RWPE1 (cell line): ENCODE measurements at regions not wholly inside any gene's neighbourhood (a gene's known extent, or its start where the extent isn't known, plus 50 kb on each side); places are given as distances from the start of the nearest gene placed in this dataset.
"Not testable (repeated sequence)": the region's sequence is repeated elsewhere in the genome, so short reads cannot be mapped to it uniquely, and the experiment has no call there.

Experiments
- CTCF ChIA-PET: fragments of 350-600 bp; sonication (Branson Sonifier 250); formaldehyde crosslinking; extraction: SDS; loops from one replicate; lab custom pipeline; 2021; lab: Yijun Ruan, JAX
- POLR2A ChIA-PET: fragments of 400-600 bp; formaldehyde crosslinking; extraction: SDS; loops from one replicate; lab custom pipeline; 2020; ENCODE audit warnings: antibody characterized with exemption; ENCODE audit not compliant: low non-redundant PET; lab: Yijun Ruan, JAX
- DNase-seq: peaks from one replicate; pipeline ENCODE4 v3.0.0; 2012; ENCODE audit warnings: low spot score
- H3K27ac ChIP-seq: fragments of 450-650 bp; 2 replicates; pipeline ENCODE4 v1.5.1; 2017
- TF ChIP-seq, protein P1 (sequence below): fragments of 450-650 bp; conservative IDR thresholded peaks from 2 replicates; pipeline ENCODE4 v1.5.1; 2017; ENCODE audit warnings: low read depth, mild to moderate bottlenecking

DNA sequence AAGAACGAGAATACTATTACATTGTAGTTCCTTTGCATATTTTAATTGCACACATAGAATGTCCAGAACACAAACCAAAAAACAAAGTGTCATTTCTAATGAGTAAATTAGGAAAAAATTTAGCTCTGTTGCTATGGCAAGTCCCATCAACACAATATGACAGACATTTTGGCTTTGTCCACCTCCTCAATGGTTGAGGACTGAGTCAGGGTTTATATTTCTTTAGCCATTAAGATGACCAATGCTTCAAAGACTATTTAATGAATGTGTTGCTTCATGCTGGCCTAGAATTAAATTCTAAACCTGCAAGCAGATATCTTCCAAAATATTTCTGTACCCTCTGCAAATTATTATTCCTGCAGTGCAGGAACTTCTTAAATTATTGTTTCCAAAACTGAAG lies 719.2 kb downstream of the NTRK3 start:
- no peak overlapping the region for H3K27ac ChIP-seq
- ChIA-PET POLR2A (no interaction called here), CTCF (no interaction called here)
- TF ChIP-seq, protein P1, sequence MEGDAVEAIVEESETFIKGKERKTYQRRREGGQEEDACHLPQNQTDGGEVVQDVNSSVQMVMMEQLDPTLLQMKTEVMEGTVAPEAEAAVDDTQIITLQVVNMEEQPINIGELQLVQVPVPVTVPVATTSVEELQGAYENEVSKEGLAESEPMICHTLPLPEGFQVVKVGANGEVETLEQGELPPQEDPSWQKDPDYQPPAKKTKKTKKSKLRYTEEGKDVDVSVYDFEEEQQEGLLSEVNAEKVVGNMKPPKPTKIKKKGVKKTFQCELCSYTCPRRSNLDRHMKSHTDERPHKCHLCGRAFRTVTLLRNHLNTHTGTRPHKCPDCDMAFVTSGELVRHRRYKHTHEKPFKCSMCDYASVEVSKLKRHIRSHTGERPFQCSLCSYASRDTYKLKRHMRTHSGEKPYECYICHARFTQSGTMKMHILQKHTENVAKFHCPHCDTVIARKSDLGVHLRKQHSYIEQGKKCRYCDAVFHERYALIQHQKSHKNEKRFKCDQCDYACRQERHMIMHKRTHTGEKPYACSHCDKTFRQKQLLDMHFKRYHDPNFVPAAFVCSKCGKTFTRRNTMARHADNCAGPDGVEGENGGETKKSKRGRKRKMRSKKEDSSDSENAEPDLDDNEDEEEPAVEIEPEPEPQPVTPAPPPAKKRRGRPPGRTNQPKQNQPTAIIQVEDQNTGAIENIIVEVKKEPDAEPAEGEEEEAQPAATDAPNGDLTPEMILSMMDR: no peak
- DNase-seq: no peak

DNA sequence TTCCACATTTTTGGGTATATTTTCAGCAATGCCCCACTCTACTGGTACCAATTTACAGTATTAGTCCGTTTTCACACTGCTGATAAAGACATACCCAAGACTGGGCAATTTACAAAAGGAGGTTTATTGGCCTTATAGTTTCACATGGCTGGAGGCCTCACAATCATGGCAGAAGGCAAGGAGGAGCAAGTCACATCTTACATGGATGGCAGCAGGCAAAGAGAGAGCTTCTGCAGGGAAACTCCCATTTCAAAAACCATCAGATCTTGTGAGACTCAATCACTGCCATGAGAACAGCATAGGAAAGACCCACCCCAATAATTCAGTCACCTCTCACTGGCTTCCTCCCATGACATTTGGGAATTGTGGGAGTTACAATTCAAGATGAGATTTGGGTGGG lies 722.9 kb downstream of the NTRK3 start:
- POLR2A ChIA-PET, CTCF ChIA-PET, H3K27ac ChIP-seq, DNase-seq: not testable (repeated sequence)

DNA sequence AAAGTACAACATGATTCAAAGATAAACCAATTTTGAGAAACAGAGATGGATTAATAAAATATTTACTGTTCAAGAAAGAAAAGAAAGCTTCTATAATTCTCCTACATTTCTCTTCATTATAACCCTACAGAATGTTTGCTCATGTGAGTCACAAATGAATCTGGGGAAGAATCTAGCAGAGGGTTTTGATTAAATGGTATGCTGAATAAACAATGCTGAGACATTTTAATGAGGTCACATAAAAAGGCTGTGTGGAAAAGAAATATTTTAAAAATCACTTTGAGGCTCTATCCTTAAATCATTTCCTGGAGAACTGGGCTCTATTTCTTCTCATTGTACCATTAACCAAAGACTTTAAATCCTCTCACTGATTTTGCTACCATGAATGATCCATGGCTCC lies 727.7 kb downstream of the NTRK3 start:
- TF ChIP-seq, protein P1: no peak
- ChIA-PET CTCF (interaction anchor here (0.6 kb wide), 1 partner anchor 57 kb away, joined by 3 read pairs; no protein-coding TSS in a partner anchor), POLR2A (no interaction called here)
- DNase-seq: peak; percentile 15
- H3K27ac ChIP-seq: no peak overlapping the region

DNA sequence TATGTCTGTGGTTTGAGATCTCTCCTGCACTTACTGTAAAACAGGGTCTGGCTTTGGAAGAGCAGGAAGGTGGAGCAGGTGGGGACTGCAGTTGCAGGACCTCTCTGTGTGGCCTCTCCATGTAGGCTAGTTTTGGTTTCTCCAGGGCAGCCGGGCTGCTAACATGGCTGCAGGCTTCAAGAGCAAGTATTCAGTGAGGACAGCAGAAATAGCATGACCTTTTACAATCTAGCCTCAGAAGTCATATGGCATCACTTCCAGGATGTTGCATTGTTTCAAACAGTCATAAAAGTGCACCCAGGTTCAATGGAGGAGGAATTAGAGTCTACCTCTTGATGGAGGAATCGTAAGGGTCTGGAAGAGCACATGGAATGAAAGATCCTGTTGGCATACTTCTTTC lies 728.7 kb downstream of the NTRK3 start:
- DNase-seq: no peak
- POLR2A ChIA-PET: no interaction called here
- TF ChIP-seq, protein P1: no peak
- CTCF ChIA-PET: no interaction called here
- peak overlapping the region; percentile 55 for H3K27ac ChIP-seq

DNA sequence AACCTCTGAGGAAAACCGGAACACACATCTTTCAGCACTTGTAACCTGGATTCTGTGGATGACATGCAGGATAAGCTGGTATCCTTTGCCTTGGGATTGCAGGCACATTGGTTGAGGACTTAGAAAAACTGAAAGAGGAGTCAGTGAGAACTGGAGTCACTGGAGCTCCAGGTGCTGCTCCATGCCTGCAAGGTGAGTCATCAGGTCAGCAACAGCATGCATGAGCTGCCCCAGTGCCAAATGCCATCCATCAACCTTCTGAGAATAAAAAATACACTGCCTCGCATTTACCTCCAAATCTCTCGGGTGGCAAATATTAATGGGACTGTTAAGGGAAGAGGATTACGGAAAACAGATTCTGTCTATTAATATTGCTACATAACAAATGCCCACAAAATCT lies 729.1 kb downstream of the NTRK3 start:
- DNase-seq: peak; percentile 59
- ChIA-PET CTCF (no interaction called here), POLR2A (no interaction called here)
- H3K27ac ChIP-seq: peak overlapping the region; percentile 55
- TF ChIP-seq, protein P1: no peak

DNA sequence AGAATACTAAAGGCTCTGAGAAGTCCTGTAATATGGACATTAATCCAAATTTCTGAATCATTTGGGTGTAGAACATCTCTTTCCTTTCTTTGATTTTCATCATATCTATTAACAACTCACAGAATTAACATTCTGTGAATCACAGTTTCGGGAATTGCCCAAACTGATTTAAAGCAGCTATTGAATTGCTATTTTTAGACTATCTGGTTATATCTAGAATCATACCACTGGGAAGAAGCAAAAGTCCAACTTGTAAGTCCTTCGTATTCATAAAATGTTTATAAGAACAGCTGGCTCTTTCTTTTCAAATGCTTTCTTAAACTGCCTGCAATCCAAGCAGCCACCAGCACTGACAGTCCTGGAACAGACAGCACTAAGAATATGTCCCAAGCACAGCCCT lies 733.0 kb downstream of the NTRK3 start:
- ChIA-PET CTCF (no interaction called here), POLR2A (no interaction called here)
- H3K27ac ChIP-seq: no peak overlapping the region
- DNase-seq: no peak
- TF ChIP-seq, protein P1: no peak

DNA sequence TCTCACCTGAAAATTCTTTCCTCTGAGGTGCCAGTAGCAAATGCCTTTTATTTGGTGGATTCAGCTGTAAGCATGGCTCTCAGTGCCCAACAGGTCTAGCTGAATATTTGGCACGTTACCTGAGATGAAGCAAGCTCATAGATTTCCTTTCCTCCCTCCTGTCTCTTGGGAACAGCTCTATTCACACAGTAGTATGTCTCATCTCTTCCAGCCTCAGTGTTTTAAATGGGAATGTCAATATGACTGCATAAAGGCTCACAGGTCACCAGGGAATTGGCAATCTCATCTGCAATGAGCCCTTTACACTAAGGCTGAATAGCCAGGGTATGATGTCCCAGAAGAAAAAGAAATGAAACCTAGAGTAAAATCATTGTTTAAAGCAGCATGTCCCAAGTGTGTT lies 733.5 kb downstream of the NTRK3 start:
- CTCF ChIA-PET: no interaction called here
- POLR2A ChIA-PET: no interaction called here
- H3K27ac ChIP-seq: no peak overlapping the region
- TF ChIP-seq, protein P1: no peak
- DNase-seq: no peak
